ENCODE measurements at regions not wholly inside any gene's neighbourhood (a gene's known extent, or its start where the extent isn't known, plus 50 kb on each side); places are given as distances from the start of the nearest gene placed in this dataset.
A peak's percentile ranks its signal among the peaks of the same experiment; 100 is the strongest.

GRCh38 chr2:120438301-120439066 is 92.5 kb downstream of the INHBB start:
- H3K9me3 Mint-ChIP-seq (ENCODE audit: low read depth) = no peaks in the 10 kb centered on the region
- TF ChIP-seq CTCF (IDR thresholded peaks at IDR 0.05) = no peak

GRCh38 chr2:120439067-120439368 is 93.1 kb downstream of the INHBB start:
- no peaks in the 10 kb centered on the region for H3K36me3 Mint-ChIP-seq (ENCODE audit: low read depth)
- H3K4me3 Mint-ChIP-seq (ENCODE audit: unreplicated experiment) = no peak overlapping the region
- peaks cover 17% of the 10 kb centered on the region for H3K4me1 Mint-ChIP-seq (ENCODE audit: low read depth)
- no peaks in the 10 kb centered on the region for H3K9me3 Mint-ChIP-seq (ENCODE audit: low read depth)
- H3K27me3 Mint-ChIP-seq (ENCODE audit: low read depth) = peaks cover 42% of the 10 kb centered on the region
- no peak overlapping the region for H3K27ac Mint-ChIP-seq (ENCODE audit: unreplicated experiment)
- DNase-seq (ENCODE audit: low spot score) = no peak
- TF ChIP-seq CTCF (IDR thresholded peaks at IDR 0.05) = no peak

More at GRCh38 chr2:120438301-120439066, 92.5 kb downstream of the INHBB start:
- peaks cover 16% of the 10 kb centered on the region for H3K4me1 Mint-ChIP-seq (ENCODE audit: low read depth)
- no peak overlapping the region for H3K4me3 Mint-ChIP-seq (ENCODE audit: unreplicated experiment)
- H3K27me3 Mint-ChIP-seq (ENCODE audit: low read depth) = peaks cover 38% of the 10 kb centered on the region
- H3K27ac Mint-ChIP-seq (ENCODE audit: unreplicated experiment) = peak overlapping the region; percentile 32
- DNase-seq (ENCODE audit: low spot score) = no peak
- H3K36me3 Mint-ChIP-seq (ENCODE audit: low read depth) = no peaks in the 10 kb centered on the region

- no peak overlapping the region for H3K4me3 Mint-ChIP-seq (ENCODE audit: unreplicated experiment)
- no peaks in the 10 kb centered on the region for H3K9me3 Mint-ChIP-seq (ENCODE audit: low read depth)
- H3K4me1 Mint-ChIP-seq (ENCODE audit: low read depth) = peaks cover 17% of the 10 kb centered on the region
- no peak for DNase-seq (ENCODE audit: low spot score)
- no peak overlapping the region for H3K27ac Mint-ChIP-seq (ENCODE audit: unreplicated experiment)
- H3K27me3 Mint-ChIP-seq (ENCODE audit: low read depth) = peaks cover 50% of the 10 kb centered on the region
- no peaks in the 10 kb centered on the region for H3K36me3 Mint-ChIP-seq (ENCODE audit: low read depth)
- no peak for TF ChIP-seq CTCF (IDR thresholded peaks at IDR 0.05)
Measured at GRCh38 chr2:120439637-120440384, 93.9 kb downstream of the INHBB start.

- no peak overlapping the region for H3K4me3 Mint-ChIP-seq (ENCODE audit: unreplicated experiment)
Measured at GRCh38 chr2:120440521-120441350, 94.8 kb downstream of the INHBB start.

More at GRCh38 chr2:120440521-120441350, 94.8 kb downstream of the INHBB start:
- DNase-seq (ENCODE audit: low spot score) = no peak
- Mint-ChIP-seq H3K27me3 (ENCODE audit: low read depth) (peaks cover 49% of the 10 kb centered on the region), H3K4me1 (ENCODE audit: low read depth) (peaks cover 17% of the 10 kb centered on the region), H3K36me3 (ENCODE audit: low read depth) (no peaks in the 10 kb centered on the region), H3K9me3 (ENCODE audit: low read depth) (no peaks in the 10 kb centered on the region), H3K27ac (ENCODE audit: unreplicated experiment) (no peak overlapping the region)
- TF ChIP-seq CTCF (IDR thresholded peaks at IDR 0.05) = no peak
